Glutamatergic neuron (in vitro differentiated cells): ENCODE measurements at regions not wholly inside any gene's neighbourhood (a gene's known extent, or its start where the extent isn't known, plus 50 kb on each side); places are given as distances from the start of the nearest gene placed in this dataset.

Experiments
- DNase-seq: peaks from one replicate; pipeline ENCODE4 v3.0.0; 2022
- H3K27ac Mint-ChIP-seq: one replicate; pipeline ENCODE4 v1.8.0; 2020; ENCODE audit warnings: mild to moderate bottlenecking, mixed read lengths, inconsistent platforms; ENCODE audit not compliant: unreplicated experiment
- H3K27me3 Mint-ChIP-seq: one replicate; pipeline ENCODE4 v1.8.0; 2020; ENCODE audit warnings: mild to moderate bottlenecking, moderate library complexity, mixed read lengths, inconsistent platforms; ENCODE audit not compliant: unreplicated experiment
- H3K36me3 Mint-ChIP-seq: one replicate; pipeline ENCODE4 v1.8.0; 2020; ENCODE audit warnings: mild to moderate bottlenecking, mixed read lengths, inconsistent platforms; ENCODE audit not compliant: unreplicated experiment
- H3K4me1 Mint-ChIP-seq: one replicate; pipeline ENCODE4 v1.8.0; 2020; ENCODE audit warnings: mild to moderate bottlenecking, low read depth, mixed read lengths, inconsistent platforms; ENCODE audit not compliant: unreplicated experiment
- H3K4me3 Mint-ChIP-seq: one replicate; pipeline ENCODE4 v1.8.0; 2020; ENCODE audit warnings: mild to moderate bottlenecking, mixed read lengths, inconsistent platforms; ENCODE audit not compliant: unreplicated experiment
- H3K9me3 Mint-ChIP-seq: one replicate; pipeline ENCODE4 v1.8.0; 2020; ENCODE audit warnings: mild to moderate bottlenecking, moderate library complexity, mixed read lengths, inconsistent platforms; ENCODE audit not compliant: unreplicated experiment
- TF ChIP-seq, protein P1 (sequence below): fragments of 200-600 bp; sonication (generic); IDR thresholded peaks from one replicate; pipeline ENCODE4 v1.5.0; 2021; ENCODE audit not compliant: partially characterized antibody, unreplicated experiment

DNA sequence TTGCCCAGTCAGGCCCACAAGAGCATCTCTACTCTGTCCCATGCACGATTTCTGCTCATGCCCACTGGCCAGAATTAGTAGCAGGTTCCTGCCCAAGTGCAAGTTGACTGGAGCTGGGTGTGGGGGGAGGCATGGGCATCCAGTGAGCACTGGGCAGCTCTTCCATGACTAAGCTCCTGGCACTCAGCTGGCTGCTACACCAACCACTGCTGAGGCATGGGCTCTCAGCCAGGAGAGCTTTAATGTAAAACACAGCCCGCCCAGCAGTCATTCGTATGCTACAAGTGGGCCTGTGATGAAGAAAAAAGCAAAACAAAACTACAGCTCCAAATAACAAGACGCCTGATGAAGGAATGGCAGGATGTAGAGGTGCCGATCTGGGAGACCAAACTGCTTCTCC is 335.4 kb upstream of the PFKP start:
- H3K36me3 Mint-ChIP-seq: peaks cover 7% of the 10 kb centered on the region
- H3K27ac Mint-ChIP-seq: no peak overlapping the region
- peaks cover 3% of the 10 kb centered on the region for H3K27me3 Mint-ChIP-seq
- H3K9me3 Mint-ChIP-seq: peaks cover 2% of the 10 kb centered on the region
- TF ChIP-seq, protein P1, sequence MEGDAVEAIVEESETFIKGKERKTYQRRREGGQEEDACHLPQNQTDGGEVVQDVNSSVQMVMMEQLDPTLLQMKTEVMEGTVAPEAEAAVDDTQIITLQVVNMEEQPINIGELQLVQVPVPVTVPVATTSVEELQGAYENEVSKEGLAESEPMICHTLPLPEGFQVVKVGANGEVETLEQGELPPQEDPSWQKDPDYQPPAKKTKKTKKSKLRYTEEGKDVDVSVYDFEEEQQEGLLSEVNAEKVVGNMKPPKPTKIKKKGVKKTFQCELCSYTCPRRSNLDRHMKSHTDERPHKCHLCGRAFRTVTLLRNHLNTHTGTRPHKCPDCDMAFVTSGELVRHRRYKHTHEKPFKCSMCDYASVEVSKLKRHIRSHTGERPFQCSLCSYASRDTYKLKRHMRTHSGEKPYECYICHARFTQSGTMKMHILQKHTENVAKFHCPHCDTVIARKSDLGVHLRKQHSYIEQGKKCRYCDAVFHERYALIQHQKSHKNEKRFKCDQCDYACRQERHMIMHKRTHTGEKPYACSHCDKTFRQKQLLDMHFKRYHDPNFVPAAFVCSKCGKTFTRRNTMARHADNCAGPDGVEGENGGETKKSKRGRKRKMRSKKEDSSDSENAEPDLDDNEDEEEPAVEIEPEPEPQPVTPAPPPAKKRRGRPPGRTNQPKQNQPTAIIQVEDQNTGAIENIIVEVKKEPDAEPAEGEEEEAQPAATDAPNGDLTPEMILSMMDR: no peak
- peaks cover 7% of the 10 kb centered on the region for H3K4me1 Mint-ChIP-seq
- no peak for DNase-seq
- H3K4me3 Mint-ChIP-seq: no peak overlapping the region

DNA sequence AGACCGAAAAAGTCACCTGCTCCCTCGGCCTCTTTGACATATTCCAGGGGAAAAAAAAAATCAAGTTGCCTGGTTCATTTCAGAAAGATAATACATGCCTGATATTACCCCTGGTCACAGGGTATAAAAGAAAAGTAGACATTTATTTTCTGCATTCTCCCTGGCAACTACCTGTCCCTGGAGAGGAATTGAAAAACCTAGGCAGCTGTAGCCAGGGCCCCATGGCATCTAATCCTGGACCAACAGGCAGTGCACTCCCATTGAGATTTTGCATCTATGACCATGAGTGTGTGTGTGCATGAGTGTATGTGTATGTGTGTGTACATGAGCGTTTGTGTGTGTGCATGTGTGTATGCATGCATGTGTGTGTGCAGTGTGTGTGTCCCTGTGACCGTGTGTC is 338.2 kb upstream of the PFKP start:
- peaks cover 3% of the 10 kb centered on the region for H3K27me3 Mint-ChIP-seq
- H3K4me3 Mint-ChIP-seq: no peak overlapping the region
- peaks cover 2% of the 10 kb centered on the region for H3K9me3 Mint-ChIP-seq
- no peak overlapping the region for H3K27ac Mint-ChIP-seq
- H3K4me1 Mint-ChIP-seq: peaks cover 7% of the 10 kb centered on the region
- DNase-seq: no peak
- TF ChIP-seq, protein P1: no peak
- H3K36me3 Mint-ChIP-seq: peaks cover 7% of the 10 kb centered on the region

DNA sequence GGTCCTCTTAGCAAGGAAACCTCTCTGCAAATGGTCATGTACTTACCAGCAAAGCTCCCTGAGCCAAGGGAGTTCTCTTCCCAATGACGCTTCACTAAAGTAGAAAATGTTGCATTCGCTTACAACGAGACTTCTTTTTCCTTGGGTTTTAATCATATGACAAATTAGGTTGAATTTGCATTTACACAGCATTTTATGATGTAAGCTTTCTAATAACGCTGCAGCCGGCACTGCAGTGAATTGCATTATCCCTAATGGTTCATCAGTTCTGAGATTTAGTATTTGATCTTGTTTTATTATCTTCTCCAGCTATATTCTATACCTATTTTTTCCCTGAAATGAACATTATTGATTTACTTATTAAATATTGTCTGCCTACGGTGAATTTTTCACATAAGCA is 339.3 kb upstream of the PFKP start:
- Mint-ChIP-seq H3K27me3 (peaks cover 3% of the 10 kb centered on the region), H3K36me3 (peaks cover 7% of the 10 kb centered on the region), H3K27ac (no peak overlapping the region), H3K9me3 (peaks cover 3% of the 10 kb centered on the region), H3K4me1 (peaks cover 7% of the 10 kb centered on the region), H3K4me3 (no peak overlapping the region)
- DNase-seq: no peak
- TF ChIP-seq, protein P1: no peak

DNA sequence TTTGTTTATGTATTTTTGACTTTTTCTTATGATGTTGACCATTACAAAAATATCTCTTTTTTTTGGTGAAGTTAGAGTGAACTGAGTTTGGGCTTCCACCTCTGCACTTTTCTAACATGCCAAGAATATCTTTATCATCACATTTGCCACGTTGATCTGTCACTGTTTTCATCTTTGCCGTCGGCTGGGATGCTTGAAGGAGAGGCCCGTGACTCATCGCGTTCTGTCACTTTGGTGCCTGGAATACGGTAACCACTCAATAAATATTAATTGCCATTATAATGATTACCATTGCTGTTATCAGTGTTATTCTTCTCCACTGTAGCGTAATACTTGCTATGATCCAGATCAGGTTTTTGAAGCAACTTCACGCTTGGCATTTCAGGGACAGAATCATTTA is 350.8 kb upstream of the PFKP start:
- Mint-ChIP-seq H3K36me3 (peaks cover 11% of the 10 kb centered on the region), H3K4me3 (no peak overlapping the region), H3K9me3 (no peaks in the 10 kb centered on the region), H3K27ac (no peak overlapping the region), H3K27me3 (no peaks in the 10 kb centered on the region), H3K4me1 (no peaks in the 10 kb centered on the region)
- TF ChIP-seq, protein P1: no peak
- DNase-seq: no peak

DNA sequence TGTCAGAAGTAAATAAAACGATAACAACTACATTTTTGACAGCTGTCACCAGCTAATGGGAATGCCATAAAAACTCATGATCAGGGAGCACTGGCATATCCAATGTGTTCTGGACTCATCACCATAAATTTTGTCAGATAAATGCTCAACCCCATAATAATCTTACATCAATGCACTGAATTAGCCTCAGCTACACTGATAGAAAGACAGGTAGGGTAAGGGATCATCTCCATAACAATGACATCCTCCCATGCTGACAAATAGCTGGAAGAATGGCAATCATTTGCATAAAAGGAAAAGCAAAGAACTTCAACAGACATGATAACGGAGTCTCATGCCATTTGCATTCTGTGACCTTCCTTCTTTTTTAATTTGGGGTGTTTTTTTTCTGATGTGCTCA is 352.8 kb upstream of the PFKP start:
- H3K9me3 Mint-ChIP-seq: peaks cover under 1% of the 10 kb centered on the region
- no peak for DNase-seq
- H3K27me3 Mint-ChIP-seq: no peaks in the 10 kb centered on the region
- peaks cover 15% of the 10 kb centered on the region for H3K36me3 Mint-ChIP-seq
- H3K27ac Mint-ChIP-seq: no peak overlapping the region
- TF ChIP-seq, protein P1: no peak
- H3K4me3 Mint-ChIP-seq: no peak overlapping the region
- H3K4me1 Mint-ChIP-seq: no peaks in the 10 kb centered on the region
